ENCODE measurements at regions not wholly inside any gene's neighbourhood (a gene's known extent, or its start where the extent isn't known, plus 50 kb on each side); places are given as distances from the start of the nearest gene placed in this dataset.
"Not testable (repeated sequence)": the region's sequence is repeated elsewhere in the genome, so short reads cannot be mapped to it uniquely, and the experiment has no call there.

DNA sequence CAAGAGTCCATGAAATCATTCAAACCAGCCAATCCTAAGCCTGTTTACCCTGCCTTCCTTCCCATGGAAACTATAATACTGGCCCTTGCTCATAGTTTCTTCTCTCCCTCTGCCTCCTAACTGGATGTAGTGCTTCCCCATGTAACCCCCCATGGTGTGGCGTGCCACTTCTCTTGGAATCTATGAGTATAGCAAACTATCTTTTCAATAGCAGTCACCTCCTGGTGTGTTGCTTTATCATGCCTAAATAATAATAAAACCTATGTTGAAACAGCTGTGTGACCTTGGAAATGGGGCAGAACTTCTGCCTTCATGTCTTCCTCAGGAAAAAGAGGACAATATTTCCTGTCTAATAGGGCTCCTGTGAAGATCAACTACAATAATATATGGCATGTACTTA is 234.8 kb upstream of the EDNRA start:
- Histone ChIP-seq H3K4me3 (ENCODE audit: low read depth, low read length) (no peak overlapping the region), H3K27ac (ENCODE audit: extremely low read depth, low read depth, low read length) (no peak overlapping the region), H3K4me1 (ENCODE audit: control insufficient read depth, insufficient read depth, low read length) (no peaks in the 10 kb centered on the region), H3K36me3 (ENCODE audit: control insufficient read depth in 2 of 2, insufficient read depth in 1 of 2, low read length in 2 of 2) (no peaks in the 10 kb centered on the region), H3K9me3 (ENCODE audit: control insufficient read depth, insufficient read depth, low read depth, low read length) (no peaks in the 10 kb centered on the region)
- ChIA-PET POLR2A (no interaction called here), CTCF (no interaction called here)
- no peak for TF ChIP-seq ZNF214 (tag by site-specific recombination; IDR thresholded peaks at IDR 0.05; ENCODE audit: borderline replicate concordance)
- no peak for TF ChIP-seq ZNF223 (tag by site-specific recombination; IDR thresholded peaks at IDR 0.05)
- TF ChIP-seq, protein P1, sequence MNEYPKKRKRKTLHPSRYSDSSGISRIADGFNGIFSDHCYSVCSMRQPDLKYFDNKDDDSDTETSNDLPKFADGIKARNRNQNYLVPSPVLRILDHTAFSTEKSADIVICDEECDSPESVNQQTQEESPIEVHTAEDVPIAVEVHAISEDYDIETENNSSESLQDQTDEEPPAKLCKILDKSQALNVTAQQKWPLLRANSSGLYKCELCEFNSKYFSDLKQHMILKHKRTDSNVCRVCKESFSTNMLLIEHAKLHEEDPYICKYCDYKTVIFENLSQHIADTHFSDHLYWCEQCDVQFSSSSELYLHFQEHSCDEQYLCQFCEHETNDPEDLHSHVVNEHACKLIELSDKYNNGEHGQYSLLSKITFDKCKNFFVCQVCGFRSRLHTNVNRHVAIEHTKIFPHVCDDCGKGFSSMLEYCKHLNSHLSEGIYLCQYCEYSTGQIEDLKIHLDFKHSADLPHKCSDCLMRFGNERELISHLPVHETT (tag by site-specific recombination; IDR thresholded peaks at IDR 0.05), result no peak
- no peak for TF ChIP-seq ZBTB17 (tag by site-specific recombination; IDR thresholded peaks at IDR 0.05)
- no peak for TF ChIP-seq ZNF292 (tag by site-specific recombination; IDR thresholded peaks at IDR 0.05; ENCODE audit: borderline replicate concordance, low read depth)
- TF ChIP-seq, protein P2, sequence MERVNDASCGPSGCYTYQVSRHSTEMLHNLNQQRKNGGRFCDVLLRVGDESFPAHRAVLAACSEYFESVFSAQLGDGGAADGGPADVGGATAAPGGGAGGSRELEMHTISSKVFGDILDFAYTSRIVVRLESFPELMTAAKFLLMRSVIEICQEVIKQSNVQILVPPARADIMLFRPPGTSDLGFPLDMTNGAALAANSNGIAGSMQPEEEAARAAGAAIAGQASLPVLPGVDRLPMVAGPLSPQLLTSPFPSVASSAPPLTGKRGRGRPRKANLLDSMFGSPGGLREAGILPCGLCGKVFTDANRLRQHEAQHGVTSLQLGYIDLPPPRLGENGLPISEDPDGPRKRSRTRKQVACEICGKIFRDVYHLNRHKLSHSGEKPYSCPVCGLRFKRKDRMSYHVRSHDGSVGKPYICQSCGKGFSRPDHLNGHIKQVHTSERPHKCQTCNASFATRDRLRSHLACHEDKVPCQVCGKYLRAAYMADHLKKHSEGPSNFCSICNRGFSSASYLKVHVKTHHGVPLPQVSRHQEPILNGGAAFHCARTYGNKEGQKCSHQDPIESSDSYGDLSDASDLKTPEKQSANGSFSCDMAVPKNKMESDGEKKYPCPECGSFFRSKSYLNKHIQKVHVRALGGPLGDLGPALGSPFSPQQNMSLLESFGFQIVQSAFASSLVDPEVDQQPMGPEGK (tag by site-specific recombination; IDR thresholded peaks at IDR 0.05), result no peak
- TF ChIP-seq, protein P3, sequence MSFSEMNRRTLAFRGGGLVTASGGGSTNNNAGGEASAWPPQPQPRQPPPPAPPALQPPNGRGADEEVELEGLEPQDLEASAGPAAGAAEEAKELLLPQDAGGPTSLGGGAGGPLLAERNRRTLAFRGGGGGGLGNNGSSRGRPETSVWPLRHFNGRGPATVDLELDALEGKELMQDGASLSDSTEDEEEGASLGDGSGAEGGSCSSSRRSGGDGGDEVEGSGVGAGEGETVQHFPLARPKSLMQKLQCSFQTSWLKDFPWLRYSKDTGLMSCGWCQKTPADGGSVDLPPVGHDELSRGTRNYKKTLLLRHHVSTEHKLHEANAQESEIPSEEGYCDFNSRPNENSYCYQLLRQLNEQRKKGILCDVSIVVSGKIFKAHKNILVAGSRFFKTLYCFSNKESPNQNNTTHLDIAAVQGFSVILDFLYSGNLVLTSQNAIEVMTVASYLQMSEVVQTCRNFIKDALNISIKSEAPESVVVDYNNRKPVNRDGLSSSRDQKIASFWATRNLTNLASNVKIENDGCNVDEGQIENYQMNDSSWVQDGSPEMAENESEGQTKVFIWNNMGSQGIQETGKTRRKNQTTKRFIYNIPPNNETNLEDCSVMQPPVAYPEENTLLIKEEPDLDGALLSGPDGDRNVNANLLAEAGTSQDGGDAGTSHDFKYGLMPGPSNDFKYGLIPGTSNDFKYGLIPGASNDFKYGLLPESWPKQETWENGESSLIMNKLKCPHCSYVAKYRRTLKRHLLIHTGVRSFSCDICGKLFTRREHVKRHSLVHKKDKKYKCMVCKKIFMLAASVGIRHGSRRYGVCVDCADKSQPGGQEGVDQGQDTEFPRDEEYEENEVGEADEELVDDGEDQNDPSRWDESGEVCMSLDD (tag by site-specific recombination; IDR thresholded peaks at IDR 0.05), result no peak
- TF ChIP-seq HOXC10 (CRISPR knock-in tag; IDR thresholded peaks at IDR 0.05), result no peak
- TF ChIP-seq ZNF654 (tag by site-specific recombination; IDR thresholded peaks at IDR 0.05; ENCODE audit: low read depth), result no peak
- TF ChIP-seq MZF1 (tag by site-specific recombination; IDR thresholded peaks at IDR 0.05; ENCODE audit: borderline replicate concordance), result no peak
- no peak for TF ChIP-seq ZNF624 (tag by site-specific recombination; IDR thresholded peaks at IDR 0.05)
- no peak for TF ChIP-seq ZNF600 (tag by site-specific recombination; IDR thresholded peaks at IDR 0.05)
- TF ChIP-seq, protein P4, sequence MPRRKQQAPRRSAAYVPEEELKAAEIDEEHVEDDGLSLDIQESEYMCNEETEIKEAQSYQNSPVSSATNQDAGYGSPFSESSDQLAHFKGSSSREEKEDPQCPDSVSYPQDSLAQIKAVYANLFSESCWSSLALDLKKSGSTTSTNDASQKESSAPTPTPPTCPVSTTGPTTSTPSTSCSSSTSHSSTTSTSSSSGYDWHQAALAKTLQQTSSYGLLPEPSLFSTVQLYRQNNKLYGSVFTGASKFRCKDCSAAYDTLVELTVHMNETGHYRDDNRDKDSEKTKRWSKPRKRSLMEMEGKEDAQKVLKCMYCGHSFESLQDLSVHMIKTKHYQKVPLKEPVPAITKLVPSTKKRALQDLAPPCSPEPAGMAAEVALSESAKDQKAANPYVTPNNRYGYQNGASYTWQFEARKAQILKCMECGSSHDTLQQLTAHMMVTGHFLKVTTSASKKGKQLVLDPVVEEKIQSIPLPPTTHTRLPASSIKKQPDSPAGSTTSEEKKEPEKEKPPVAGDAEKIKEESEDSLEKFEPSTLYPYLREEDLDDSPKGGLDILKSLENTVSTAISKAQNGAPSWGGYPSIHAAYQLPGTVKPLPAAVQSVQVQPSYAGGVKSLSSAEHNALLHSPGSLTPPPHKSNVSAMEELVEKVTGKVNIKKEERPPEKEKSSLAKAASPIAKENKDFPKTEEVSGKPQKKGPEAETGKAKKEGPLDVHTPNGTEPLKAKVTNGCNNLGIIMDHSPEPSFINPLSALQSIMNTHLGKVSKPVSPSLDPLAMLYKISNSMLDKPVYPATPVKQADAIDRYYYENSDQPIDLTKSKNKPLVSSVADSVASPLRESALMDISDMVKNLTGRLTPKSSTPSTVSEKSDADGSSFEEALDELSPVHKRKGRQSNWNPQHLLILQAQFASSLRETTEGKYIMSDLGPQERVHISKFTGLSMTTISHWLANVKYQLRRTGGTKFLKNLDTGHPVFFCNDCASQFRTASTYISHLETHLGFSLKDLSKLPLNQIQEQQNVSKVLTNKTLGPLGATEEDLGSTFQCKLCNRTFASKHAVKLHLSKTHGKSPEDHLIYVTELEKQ (tag by site-specific recombination; IDR thresholded peaks at IDR 0.05; ENCODE audit: borderline replicate concordance), result no peak
- no peak for TF ChIP-seq ZNF548 (tag by site-specific recombination; IDR thresholded peaks at IDR 0.05)
- TF ChIP-seq, protein P5, sequence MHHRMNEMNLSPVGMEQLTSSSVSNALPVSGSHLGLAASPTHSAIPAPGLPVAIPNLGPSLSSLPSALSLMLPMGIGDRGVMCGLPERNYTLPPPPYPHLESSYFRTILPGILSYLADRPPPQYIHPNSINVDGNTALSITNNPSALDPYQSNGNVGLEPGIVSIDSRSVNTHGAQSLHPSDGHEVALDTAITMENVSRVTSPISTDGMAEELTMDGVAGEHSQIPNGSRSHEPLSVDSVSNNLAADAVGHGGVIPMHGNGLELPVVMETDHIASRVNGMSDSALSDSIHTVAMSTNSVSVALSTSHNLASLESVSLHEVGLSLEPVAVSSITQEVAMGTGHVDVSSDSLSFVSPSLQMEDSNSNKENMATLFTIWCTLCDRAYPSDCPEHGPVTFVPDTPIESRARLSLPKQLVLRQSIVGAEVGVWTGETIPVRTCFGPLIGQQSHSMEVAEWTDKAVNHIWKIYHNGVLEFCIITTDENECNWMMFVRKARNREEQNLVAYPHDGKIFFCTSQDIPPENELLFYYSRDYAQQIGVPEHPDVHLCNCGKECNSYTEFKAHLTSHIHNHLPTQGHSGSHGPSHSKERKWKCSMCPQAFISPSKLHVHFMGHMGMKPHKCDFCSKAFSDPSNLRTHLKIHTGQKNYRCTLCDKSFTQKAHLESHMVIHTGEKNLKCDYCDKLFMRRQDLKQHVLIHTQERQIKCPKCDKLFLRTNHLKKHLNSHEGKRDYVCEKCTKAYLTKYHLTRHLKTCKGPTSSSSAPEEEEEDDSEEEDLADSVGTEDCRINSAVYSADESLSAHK (tag by site-specific recombination; IDR thresholded peaks at IDR 0.05), result no peak
- no peak for TF ChIP-seq ZNF610 (tag by site-specific recombination; IDR thresholded peaks at IDR 0.05; ENCODE audit: borderline replicate concordance)

DNA sequence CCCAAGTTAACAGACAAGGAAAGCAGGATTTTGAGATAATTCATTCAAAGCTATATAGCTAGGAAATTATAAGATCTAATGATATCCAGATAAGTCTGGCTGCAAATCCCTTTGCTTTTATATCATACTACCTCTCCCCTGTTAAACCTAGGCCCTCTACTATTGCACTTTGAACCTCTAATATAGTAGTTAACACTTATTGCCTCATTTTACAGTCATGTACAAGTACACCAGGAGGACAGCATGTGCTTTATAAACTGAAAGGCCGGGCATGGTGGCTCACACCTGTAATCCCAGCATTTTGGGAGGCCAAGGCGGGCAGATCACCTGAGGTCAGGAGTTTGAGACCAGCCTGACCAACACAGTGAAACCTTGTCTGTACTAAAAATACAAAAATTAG is 234.4 kb upstream of the EDNRA start:
- H3K4me3 ChIP-seq (ENCODE audit: low read depth, low read length); POLR2A ChIA-PET; H3K36me3 ChIP-seq (ENCODE audit: control insufficient read depth in 2 of 2, insufficient read depth in 1 of 2, low read length in 2 of 2); CTCF ChIA-PET; H3K9me3 ChIP-seq (ENCODE audit: control insufficient read depth, insufficient read depth, low read depth, low read length); H3K27ac ChIP-seq (ENCODE audit: extremely low read depth, low read depth, low read length); H3K4me1 ChIP-seq (ENCODE audit: control insufficient read depth, insufficient read depth, low read length): not testable (repeated sequence)

Measured in HEK293 (cell line).